ENCODE measurements at regions not wholly inside any gene's neighbourhood (a gene's known extent, or its start where the extent isn't known, plus 50 kb on each side); places are given as distances from the start of the nearest gene placed in this dataset.

- DNase-seq (ENCODE audit: low spot score), result no peak
- no peak for TF ChIP-seq CTCF (IDR thresholded peaks at IDR 0.05; ENCODE audit: extremely low read depth, missing control alignments)
Observed at GRCh38 chr6:63440594-63440993, 120.8 kb upstream of the LGSN start.

- DNase-seq (ENCODE audit: low spot score), result peak; percentile 61
- no peak for TF ChIP-seq CTCF (IDR thresholded peaks at IDR 0.05; ENCODE audit: extremely low read depth, missing control alignments)
Observed at GRCh38 chr6:63441266-63441956, 121.6 kb upstream of the LGSN start.

GRCh38 chr6:63442870-63443269 is 123.1 kb upstream of the LGSN start:
- no peak for TF ChIP-seq CTCF (IDR thresholded peaks at IDR 0.05; ENCODE audit: extremely low read depth, missing control alignments)
- no peak for DNase-seq (ENCODE audit: low spot score)

GRCh38 chr6:63444768-63445167 is 125.0 kb upstream of the LGSN start:
- TF ChIP-seq CTCF (IDR thresholded peaks at IDR 0.05; ENCODE audit: extremely low read depth, missing control alignments), result no peak
- DNase-seq (ENCODE audit: low spot score), result no peak

- TF ChIP-seq CTCF (IDR thresholded peaks at IDR 0.05; ENCODE audit: extremely low read depth, missing control alignments), result no peak
- no peak for DNase-seq (ENCODE audit: low spot score)
Observed at GRCh38 chr6:63446405-63446804, 125.9 kb upstream of the LOC128125822 start.

GRCh38 chr6:63447134-63447533 is 125.1 kb upstream of the LOC128125822 start:
- no peak for DNase-seq (ENCODE audit: low spot score)
- no peak for TF ChIP-seq CTCF (IDR thresholded peaks at IDR 0.05; ENCODE audit: extremely low read depth, missing control alignments)

GRCh38 chr6:63448229-63448628 is 124.1 kb upstream of the LOC128125822 start:
- TF ChIP-seq CTCF (IDR thresholded peaks at IDR 0.05; ENCODE audit: extremely low read depth, missing control alignments), result no peak
- DNase-seq (ENCODE audit: low spot score), result no peak
